Stimulated activated effector memory CD8-positive, alpha-beta T cell treated with anti-CD3 and anti-CD28 coated beads, Interleukin-12 subunit alpha, Interleukin-12 subunit beta, amount 100 ng/mL, for 72 hours (primary cell): ENCODE measurements at regions not wholly inside any gene's neighbourhood (a gene's known extent, or its start where the extent isn't known, plus 50 kb on each side); places are given as distances from the start of the nearest gene placed in this dataset.

Experiments used
- ATAC-seq: fragments of 150-1000 bp; cut with Tn5 transposase; 2 replicates; pipeline ENCODE4 v1.10.0; 2021
- DNase-seq, 2 donors: peaks; one replicate each; pipeline ENCODE4 v3.0.0; 2021 to 2022; ENCODE audit warnings: low spot score in 2 of 2
- H3K27ac Mint-ChIP-seq: one replicate; pipeline ENCODE4 v1.8.0; 2022; ENCODE audit warnings: mild to moderate bottlenecking, mixed read lengths
- H3K36me3 Mint-ChIP-seq: one replicate; pipeline ENCODE4 v1.8.0; 2022; ENCODE audit warnings: mild to moderate bottlenecking, mixed read lengths
- H3K4me1 Mint-ChIP-seq: one replicate; pipeline ENCODE4 v1.8.0; 2022; ENCODE audit warnings: mixed read lengths
- H3K4me3 Mint-ChIP-seq: one replicate; pipeline ENCODE4 v1.8.0; 2022; ENCODE audit warnings: mild to moderate bottlenecking, mixed read lengths
- H3K9me3 Mint-ChIP-seq: one replicate; pipeline ENCODE4 v1.8.0; 2022; ENCODE audit warnings: mixed read lengths

GRCh38 chr18:56139372-56139771 is 499.0 kb downstream of the TXNL1 start:
- Mint-ChIP-seq H3K4me1 (no peaks in the 10 kb centered on the region), H3K9me3 (peaks cover 6% of the 10 kb centered on the region), H3K4me3 (no peak overlapping the region), H3K27ac (no peak overlapping the region), H3K36me3 (no peaks in the 10 kb centered on the region)
- DNase-seq (no peak), ATAC-seq (no peak)

DNA sequence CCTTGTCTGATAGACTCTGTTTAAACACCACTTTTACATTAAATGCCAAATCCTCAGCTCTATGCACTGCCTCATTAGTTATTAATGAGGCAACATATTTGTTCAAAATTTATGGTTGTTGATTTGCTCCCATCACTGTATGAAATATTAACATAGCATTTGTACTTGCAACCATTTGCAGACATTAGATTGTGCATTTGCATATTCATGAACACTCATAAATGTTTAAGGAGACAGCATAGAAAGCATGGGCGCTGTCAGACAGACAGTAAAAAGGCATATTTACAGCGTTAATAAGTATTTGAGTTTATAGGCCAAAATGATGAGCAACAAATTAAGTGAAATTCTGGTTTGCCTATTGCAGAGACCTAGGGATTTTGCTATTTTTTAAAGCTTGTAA is 502.3 kb downstream of the TXNL1 start:
- DNase-seq (no peak), ATAC-seq (no peak)
- Mint-ChIP-seq H3K9me3 (no peaks in the 10 kb centered on the region), H3K27ac (no peak overlapping the region), H3K4me1 (no peaks in the 10 kb centered on the region), H3K36me3 (no peaks in the 10 kb centered on the region), H3K4me3 (no peak overlapping the region)

DNA sequence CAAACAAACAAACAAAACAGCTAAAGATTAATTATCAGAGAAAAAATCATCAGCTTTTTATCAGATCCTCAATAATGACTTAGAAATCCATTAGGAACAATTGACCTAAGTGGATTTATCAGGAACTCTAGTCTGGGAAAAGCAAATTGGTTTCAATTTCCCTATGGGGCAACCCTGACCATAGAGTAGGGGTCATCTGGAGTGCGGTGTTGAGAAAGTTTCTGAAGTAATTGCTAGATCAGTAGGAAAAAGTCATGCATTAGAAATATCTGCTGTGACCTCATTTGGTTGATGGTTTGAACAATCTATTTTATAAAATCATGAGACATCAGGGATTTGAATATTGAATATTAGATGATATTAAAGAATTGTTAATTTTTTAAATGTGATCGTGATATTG is 507.9 kb downstream of the TXNL1 start:
- no peaks in the 10 kb centered on the region for H3K4me1 Mint-ChIP-seq
- no peak for ATAC-seq
- DNase-seq = no peak
- H3K4me3 Mint-ChIP-seq = no peak overlapping the region
- no peak overlapping the region for H3K27ac Mint-ChIP-seq
- no peaks in the 10 kb centered on the region for H3K36me3 Mint-ChIP-seq
- peaks cover 7% of the 10 kb centered on the region for H3K9me3 Mint-ChIP-seq

DNA sequence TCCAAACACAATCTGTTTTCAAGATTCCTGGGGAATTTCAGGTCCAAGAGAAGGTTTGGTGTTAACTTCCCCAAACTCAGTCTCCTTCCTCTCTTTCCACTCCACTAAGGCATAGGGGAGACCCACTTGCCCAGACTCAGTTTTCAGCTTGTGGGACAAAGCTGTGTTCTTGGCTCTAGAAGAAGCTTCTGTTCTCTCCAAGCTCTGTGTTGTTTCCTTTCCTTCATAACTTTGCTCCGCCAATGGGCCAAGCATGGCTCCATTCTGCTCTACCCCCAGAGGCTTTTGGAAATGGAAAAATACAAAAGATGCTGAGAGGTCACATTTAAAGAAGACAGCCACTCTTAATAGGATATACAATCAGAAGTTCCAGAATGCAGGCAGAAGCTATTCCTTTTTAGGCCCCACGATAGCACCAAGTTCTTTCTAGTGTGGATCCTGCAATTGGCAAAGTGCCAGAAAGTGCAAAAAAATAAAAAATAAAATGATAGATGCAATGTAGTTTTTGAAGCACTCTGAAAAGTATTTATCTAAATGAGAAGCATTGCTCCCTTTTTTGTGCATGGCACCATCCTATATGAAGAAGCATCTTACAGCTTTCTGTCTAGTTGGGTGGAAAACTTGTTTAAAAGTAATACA is 510.1 kb downstream of the TXNL1 start:
- ATAC-seq (no peak), DNase-seq (no peak)
- no peak overlapping the region for H3K27ac Mint-ChIP-seq
- no peaks in the 10 kb centered on the region for H3K36me3 Mint-ChIP-seq
- H3K9me3 Mint-ChIP-seq = peaks cover 9% of the 10 kb centered on the region
- no peak overlapping the region for H3K4me3 Mint-ChIP-seq
- no peaks in the 10 kb centered on the region for H3K4me1 Mint-ChIP-seq

DNA sequence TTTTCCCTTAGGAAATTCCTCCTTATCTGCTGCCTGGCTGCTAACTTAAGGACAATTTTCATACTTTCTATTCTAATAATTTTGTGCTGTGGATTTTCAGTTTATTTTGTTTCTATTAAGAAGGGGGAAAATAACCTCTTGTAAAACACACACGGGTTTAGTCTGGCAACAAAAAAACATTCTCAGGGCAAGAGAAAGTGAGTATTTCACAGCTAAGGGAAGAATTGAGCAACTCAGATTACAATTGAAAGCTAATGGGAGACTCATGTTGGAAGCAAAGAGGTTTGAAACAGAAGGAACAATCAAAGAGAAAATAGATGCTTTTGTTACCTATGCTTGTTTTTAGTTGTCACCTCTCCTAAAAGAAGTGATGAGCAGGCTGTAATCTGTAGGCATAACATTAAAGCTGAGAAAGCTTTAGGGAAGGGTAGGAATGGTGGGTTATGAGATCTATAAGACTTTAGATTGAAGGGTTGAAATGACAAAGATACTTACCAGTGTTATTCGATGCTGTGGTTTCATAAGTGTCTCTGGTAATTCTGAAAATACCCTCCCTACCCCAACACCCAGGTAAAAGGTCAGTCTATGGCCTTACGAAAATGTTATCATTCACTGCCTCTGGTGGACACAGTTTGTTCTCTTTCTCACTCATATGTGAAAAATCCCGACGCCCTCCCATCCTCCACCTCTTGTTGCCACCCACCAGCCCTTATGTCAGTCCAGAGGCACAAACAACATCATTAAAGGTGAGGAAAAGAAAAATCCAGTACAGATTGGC is 510.9 kb downstream of the TXNL1 start:
- no peak for ATAC-seq
- Mint-ChIP-seq H3K4me3 (no peak overlapping the region), H3K36me3 (no peaks in the 10 kb centered on the region), H3K4me1 (no peaks in the 10 kb centered on the region), H3K9me3 (peaks cover 9% of the 10 kb centered on the region), H3K27ac (no peak overlapping the region)
- no peak for DNase-seq

GRCh38 chr18:56124186-56124585 is 514.2 kb downstream of the TXNL1 start:
- Mint-ChIP-seq H3K27ac (no peak overlapping the region), H3K4me1 (no peaks in the 10 kb centered on the region), H3K36me3 (no peaks in the 10 kb centered on the region), H3K9me3 (peaks cover 7% of the 10 kb centered on the region), H3K4me3 (no peak overlapping the region)
- DNase-seq (no peak), ATAC-seq (no peak)

DNA sequence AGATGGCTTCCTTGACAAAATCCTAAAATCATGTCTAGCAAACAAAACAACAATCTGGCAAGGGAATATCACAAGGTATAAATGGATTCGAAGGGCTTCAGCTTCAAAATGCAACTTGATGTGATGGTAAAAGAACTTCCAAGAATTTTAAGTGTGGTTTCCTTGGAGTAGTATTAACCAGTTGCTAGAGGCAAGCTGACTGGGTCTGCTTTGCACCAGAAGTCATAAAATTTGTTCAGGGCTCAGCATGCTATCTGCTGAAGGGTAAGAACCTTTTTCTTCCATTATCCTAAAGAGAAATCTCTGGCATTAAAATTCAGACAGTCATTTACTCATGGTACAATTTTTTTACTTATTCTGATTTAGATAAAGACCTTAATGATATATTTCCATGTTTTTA is 516.7 kb downstream of the TXNL1 start:
- Mint-ChIP-seq H3K36me3 (no peaks in the 10 kb centered on the region), H3K27ac (no peak overlapping the region), H3K4me1 (no peaks in the 10 kb centered on the region), H3K9me3 (peaks cover 7% of the 10 kb centered on the region), H3K4me3 (no peak overlapping the region)
- DNase-seq (no peak), ATAC-seq (no peak)

DNA sequence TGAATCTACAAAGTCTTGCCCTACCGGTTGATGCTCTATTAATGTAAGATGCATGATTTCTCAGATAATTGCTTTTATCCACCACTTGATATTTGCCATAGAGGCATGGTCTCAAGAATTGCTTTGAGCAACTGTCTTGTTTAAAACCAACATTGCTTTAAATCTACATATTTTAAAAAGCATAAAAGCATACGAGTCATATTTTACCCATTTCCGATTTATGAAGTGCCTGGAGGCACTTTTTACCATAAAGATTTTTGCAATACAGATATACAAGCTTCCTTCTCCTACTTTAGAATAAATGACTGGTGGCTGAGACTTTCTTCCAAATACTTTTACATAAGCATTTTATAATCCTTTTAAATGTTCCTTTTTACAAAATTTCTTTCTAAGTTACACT is 517.6 kb downstream of the TXNL1 start:
- no peaks in the 10 kb centered on the region for H3K36me3 Mint-ChIP-seq
- DNase-seq (no peak), ATAC-seq (no peak)
- no peak overlapping the region for H3K27ac Mint-ChIP-seq
- no peaks in the 10 kb centered on the region for H3K4me1 Mint-ChIP-seq
- peaks cover 7% of the 10 kb centered on the region for H3K9me3 Mint-ChIP-seq
- H3K4me3 Mint-ChIP-seq = no peak overlapping the region

DNA sequence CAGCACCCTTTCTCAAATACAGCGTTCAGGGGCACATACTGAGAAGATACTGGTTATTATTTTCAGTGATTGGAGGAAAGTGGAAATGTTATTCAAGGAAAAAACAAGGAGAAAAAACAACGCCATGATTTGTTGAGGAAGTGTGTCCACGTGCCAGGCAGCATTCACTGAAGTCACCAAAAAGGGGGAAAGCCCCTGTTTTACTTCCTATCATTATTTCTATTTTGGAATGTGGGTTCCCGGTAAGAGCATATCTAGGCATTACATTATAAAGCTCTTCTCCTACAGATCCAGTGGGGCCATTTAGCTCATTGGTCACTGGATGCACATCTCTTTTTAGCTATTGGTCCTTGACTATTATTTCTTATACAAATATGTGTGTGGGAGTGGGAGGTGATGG is 518.7 kb downstream of the TXNL1 start:
- H3K9me3 Mint-ChIP-seq = peaks cover 7% of the 10 kb centered on the region
- no peak overlapping the region for H3K27ac Mint-ChIP-seq
- H3K36me3 Mint-ChIP-seq = no peaks in the 10 kb centered on the region
- no peak overlapping the region for H3K4me3 Mint-ChIP-seq
- no peaks in the 10 kb centered on the region for H3K4me1 Mint-ChIP-seq
- DNase-seq (no peak), ATAC-seq (no peak)

DNA sequence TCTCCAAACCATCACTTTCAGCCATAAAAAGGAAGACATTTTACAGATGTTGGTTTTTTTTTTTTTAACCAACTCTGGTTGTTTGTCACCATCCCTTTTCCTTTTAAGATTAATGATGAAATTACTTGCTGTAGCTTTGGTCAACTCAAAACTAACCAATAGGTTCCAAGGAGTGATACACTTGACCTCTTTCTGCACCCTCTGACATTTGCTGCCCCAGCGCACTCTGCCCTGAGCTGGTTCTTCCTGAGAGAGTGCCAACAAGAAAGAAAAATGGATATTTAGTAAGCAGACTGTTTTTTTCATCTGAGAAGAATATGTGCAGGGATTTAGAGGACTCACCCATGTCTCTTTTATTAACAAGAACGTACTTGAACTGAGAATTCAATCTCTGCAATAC is 520.0 kb downstream of the TXNL1 start:
- no peak overlapping the region for H3K27ac Mint-ChIP-seq
- no peak overlapping the region for H3K4me3 Mint-ChIP-seq
- no peaks in the 10 kb centered on the region for H3K36me3 Mint-ChIP-seq
- no peaks in the 10 kb centered on the region for H3K4me1 Mint-ChIP-seq
- ATAC-seq (no peak), DNase-seq (no peak)
- H3K9me3 Mint-ChIP-seq = peaks cover 9% of the 10 kb centered on the region

DNA sequence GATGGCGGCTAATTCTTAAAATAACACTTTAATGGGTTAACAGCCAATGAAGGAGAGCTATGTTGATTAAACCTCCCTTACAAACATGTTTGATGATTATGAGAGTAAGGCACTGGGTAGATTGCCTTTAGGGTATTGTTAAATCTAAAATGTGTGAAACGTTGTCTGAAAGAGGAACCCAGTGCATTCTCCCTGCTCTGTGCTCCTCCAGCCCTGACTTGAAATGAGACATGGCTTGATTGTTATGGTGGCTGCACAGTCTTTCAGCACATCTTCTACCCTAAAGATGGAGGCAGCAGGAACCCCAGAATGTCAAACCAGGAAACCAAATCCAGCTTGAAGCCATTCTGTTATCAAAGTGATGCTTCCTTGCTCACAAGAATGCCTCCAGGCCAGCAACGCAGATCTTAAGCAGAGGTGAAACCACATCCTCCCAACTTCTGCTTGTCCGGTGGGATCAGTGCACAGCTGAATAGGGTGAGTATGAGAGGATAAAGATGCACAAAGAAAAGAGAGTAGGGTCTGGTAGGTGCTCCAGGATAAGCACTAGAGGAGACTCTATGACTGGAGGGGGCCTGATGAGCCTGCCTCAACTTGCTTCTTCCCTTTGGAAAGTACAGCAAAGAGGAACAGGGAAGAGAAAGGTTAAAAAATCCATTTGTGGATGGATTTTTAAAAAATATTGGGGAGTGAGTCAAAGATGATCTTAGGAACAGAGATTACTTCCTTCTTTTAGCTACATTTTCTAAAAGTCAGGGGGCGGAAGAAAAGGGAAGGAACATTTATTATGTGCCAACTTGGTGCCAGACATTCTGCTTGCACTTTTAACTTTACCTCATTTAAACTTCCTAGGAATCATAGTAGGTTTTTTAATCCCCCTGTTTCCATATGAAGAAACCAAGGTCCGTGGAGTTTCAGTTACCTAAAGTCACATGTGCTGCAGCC is 523.0 kb downstream of the TXNL1 start:
- H3K27ac Mint-ChIP-seq = no peak overlapping the region
- peaks cover 6% of the 10 kb centered on the region for H3K9me3 Mint-ChIP-seq
- peaks cover 5% of the 10 kb centered on the region for H3K4me1 Mint-ChIP-seq
- DNase-seq (no peak), ATAC-seq (no peak)
- H3K36me3 Mint-ChIP-seq = no peaks in the 10 kb centered on the region
- no peak overlapping the region for H3K4me3 Mint-ChIP-seq

DNA sequence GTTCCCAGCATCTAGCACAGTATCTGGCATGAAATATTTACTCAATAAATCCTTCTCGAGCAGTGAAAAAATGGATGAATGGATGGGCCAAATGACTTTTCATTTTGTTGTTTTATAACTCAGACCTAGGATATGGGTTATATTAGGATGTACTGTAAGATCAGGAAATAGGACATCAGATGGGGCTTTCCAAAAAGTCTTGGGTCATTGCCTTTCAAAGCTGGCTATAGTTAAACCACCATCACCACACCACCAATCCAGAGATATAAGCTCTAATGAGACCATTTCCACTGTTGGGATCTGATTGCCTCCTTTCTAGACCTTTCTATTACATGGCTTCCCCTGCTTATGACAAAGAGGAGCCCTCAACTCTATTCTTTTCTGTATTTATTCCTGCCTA is 525.0 kb upstream of the TCF4 start:
- ATAC-seq = no peak

DNA sequence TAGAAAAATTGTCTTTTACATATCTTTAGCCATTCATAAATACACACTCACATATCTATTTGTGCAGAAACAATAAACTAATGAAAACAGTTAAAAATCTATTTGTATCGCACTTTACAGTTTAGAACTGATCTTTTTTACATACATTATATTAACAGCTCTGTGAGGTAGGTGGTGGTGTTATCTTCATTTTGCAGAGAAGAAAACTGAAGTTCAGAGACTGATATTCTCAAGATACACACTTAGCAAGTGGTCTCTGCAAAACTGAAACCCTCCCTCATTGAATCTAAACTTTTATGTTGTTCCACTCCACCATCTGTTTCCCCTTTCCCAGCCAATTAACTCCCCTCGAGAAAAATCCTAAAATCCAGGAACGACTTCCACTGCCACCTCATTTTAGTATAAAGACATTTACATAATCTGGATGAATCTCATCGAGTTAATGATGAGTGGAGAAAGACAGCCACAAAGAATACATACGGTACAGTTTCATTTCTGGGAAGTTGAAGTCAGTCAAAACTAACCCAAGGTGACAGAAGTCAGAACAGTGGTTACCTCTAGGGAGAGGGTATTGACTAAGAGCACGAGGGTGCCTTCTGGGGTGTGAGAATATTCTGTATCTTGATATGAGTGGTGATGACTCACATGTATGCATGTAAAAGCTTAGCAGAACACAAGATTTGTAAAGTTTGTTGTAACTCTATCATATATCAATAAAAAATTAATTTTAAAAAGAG is 524.2 kb upstream of the TCF4 start:
- H3K36me3 Mint-ChIP-seq = no peaks in the 10 kb centered on the region
- peak overlapping the region; percentile 2 for H3K4me3 Mint-ChIP-seq
- ATAC-seq = peak; percentile 94
- H3K4me1 Mint-ChIP-seq = peaks cover 5% of the 10 kb centered on the region
- no peak for DNase-seq
- no peak overlapping the region for H3K27ac Mint-ChIP-seq
- peaks cover 6% of the 10 kb centered on the region for H3K9me3 Mint-ChIP-seq

More for the DNA sequence above, 525.0 kb upstream of the TCF4 start:
- H3K27ac Mint-ChIP-seq = no peak overlapping the region
- DNase-seq = no peak
- H3K9me3 Mint-ChIP-seq = peaks cover 6% of the 10 kb centered on the region
- peaks cover 5% of the 10 kb centered on the region for H3K4me1 Mint-ChIP-seq
- H3K36me3 Mint-ChIP-seq = no peaks in the 10 kb centered on the region
- H3K4me3 Mint-ChIP-seq = no peak overlapping the region

- no peak overlapping the region for H3K27ac Mint-ChIP-seq
- ATAC-seq (no peak), DNase-seq (no peak)
- H3K36me3 Mint-ChIP-seq = no peaks in the 10 kb centered on the region
- H3K4me3 Mint-ChIP-seq = no peak overlapping the region
- H3K9me3 Mint-ChIP-seq = peaks cover 6% of the 10 kb centered on the region
- peaks cover 5% of the 10 kb centered on the region for H3K4me1 Mint-ChIP-seq
These were observed 521.8 kb upstream of the TCF4 start for GRCh38 chr18:56109757-56110156.
